Dendritic cell treated with granulocyte-macrophage colony-stimulating factor and Interleukin-4, amounts not matched to agents 40 ng/mL and 50 ng/mL, for 4 days (primary cell): ENCODE measurements at regions not wholly inside any gene's neighbourhood (a gene's known extent, or its start where the extent isn't known, plus 50 kb on each side); places are given as distances from the start of the nearest gene placed in this dataset.

Experiments
- H3K27ac Mint-ChIP-seq: one replicate; pipeline ENCODE4 v1.8.0; 2022; ENCODE audit warnings: mild to moderate bottlenecking, mixed read lengths
- H3K27me3 Mint-ChIP-seq: one replicate; pipeline ENCODE4 v1.8.0; 2022; ENCODE audit warnings: mild to moderate bottlenecking, mixed read lengths
- H3K36me3 Mint-ChIP-seq: one replicate; pipeline ENCODE4 v1.8.0; 2022; ENCODE audit warnings: low read depth, mixed read lengths
- H3K4me1 Mint-ChIP-seq: one replicate; pipeline ENCODE4 v1.8.0; 2022; ENCODE audit warnings: low read depth, mixed read lengths
- H3K4me3 Mint-ChIP-seq: one replicate; pipeline ENCODE4 v1.8.0; 2022; ENCODE audit warnings: mild to moderate bottlenecking, moderate library complexity, mixed read lengths
- H3K9me3 Mint-ChIP-seq: one replicate; pipeline ENCODE4 v1.8.0; 2022; ENCODE audit warnings: mixed read lengths
- intact Hi-C: fragments of 100-400 bp; cut with micrococcal nuclease; formaldehyde crosslinking; loops from one replicate; pipeline ENCODE4 v1.15.0; 2022

DNA sequence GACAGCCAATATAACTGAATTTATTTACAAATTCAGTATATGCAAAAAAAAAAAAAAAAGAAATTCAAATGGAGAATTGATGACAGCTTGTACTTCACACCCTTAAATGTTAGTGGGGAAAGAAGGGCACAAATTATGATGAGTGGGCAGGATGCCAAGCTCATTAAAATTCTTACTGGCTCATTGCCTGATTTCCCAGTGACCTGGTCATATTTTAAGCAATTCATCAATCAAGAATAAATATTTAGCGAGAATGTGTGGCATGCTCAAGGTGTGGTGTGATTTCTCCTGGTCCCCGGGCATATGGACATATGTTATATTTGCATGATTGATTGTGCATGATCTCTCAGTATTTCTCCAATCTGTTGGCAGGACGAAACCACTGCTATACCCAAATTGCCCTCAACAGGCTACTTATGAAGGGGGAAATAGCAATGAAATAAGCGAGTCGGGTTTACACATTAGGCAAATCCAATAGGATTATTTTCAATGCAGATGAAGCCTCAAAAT lies 883.0 kb downstream of the LRRTM4 start:
- Mint-ChIP-seq H3K27ac (no peak overlapping the region), H3K4me1 (no peaks in the 10 kb centered on the region), H3K27me3 (no peaks in the 10 kb centered on the region), H3K36me3 (no peaks in the 10 kb centered on the region), H3K9me3 (peaks cover 2% of the 10 kb centered on the region), H3K4me3 (no peak overlapping the region)
- intact Hi-C loops, result no loop called here

- Mint-ChIP-seq H3K4me3 (no peak overlapping the region), H3K27me3 (no peaks in the 10 kb centered on the region), H3K9me3 (no peaks in the 10 kb centered on the region), H3K4me1 (no peaks in the 10 kb centered on the region), H3K36me3 (no peaks in the 10 kb centered on the region), H3K27ac (no peak overlapping the region)
- intact Hi-C loops, result no loop called here
Measured at GRCh38 chr2:76633276-76633921, 888.8 kb downstream of the LRRTM4 start.

- no peaks in the 10 kb centered on the region for H3K36me3 Mint-ChIP-seq
- H3K27ac Mint-ChIP-seq, result no peak overlapping the region
- H3K9me3 Mint-ChIP-seq, result no peaks in the 10 kb centered on the region
- H3K27me3 Mint-ChIP-seq, result no peaks in the 10 kb centered on the region
- no peaks in the 10 kb centered on the region for H3K4me1 Mint-ChIP-seq
- no peak overlapping the region for H3K4me3 Mint-ChIP-seq
- intact Hi-C loops, result no loop called here
Measured at GRCh38 chr2:76625101-76625500, 897.1 kb downstream of the LRRTM4 start.

DNA sequence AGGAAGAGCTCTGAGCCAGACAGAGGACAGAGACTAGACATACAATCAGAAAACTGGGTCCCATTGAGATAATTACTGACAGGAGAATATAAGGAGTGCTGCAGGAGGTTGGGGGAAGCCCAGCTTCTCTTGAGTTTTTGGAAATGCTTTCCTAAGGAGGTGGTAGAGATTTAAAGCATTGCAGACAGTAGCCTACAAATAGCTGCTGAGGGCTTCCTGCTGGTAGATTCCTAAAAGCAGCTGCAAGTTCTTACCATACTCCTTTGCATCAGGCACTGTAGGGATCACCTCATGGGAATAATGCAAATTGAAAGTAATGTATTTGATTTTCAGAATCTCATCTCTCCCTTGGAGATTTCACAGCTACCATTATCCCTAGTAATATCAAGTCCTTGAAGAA lies 902.6 kb upstream of the GCFC2 start:
- Mint-ChIP-seq H3K36me3 (no peaks in the 10 kb centered on the region), H3K27ac (no peak overlapping the region), H3K4me3 (no peak overlapping the region), H3K27me3 (no peaks in the 10 kb centered on the region), H3K4me1 (no peaks in the 10 kb centered on the region), H3K9me3 (no peaks in the 10 kb centered on the region)
- intact Hi-C loops, result no loop called here

GRCh38 chr2:76612764-76613163 lies 902.0 kb upstream of the GCFC2 start:
- H3K36me3 Mint-ChIP-seq, result no peaks in the 10 kb centered on the region
- H3K9me3 Mint-ChIP-seq, result no peaks in the 10 kb centered on the region
- H3K4me3 Mint-ChIP-seq, result no peak overlapping the region
- intact Hi-C loops, result no loop called here
- H3K4me1 Mint-ChIP-seq, result no peaks in the 10 kb centered on the region
- H3K27ac Mint-ChIP-seq, result no peak overlapping the region
- H3K27me3 Mint-ChIP-seq, result no peaks in the 10 kb centered on the region

- intact Hi-C loops, result no loop called here
- no peaks in the 10 kb centered on the region for H3K4me1 Mint-ChIP-seq
- no peaks in the 10 kb centered on the region for H3K36me3 Mint-ChIP-seq
- H3K9me3 Mint-ChIP-seq, result no peaks in the 10 kb centered on the region
- H3K4me3 Mint-ChIP-seq, result no peak overlapping the region
- H3K27me3 Mint-ChIP-seq, result no peaks in the 10 kb centered on the region
- no peak overlapping the region for H3K27ac Mint-ChIP-seq
Measured at GRCh38 chr2:76610451-76610850, 899.7 kb upstream of the GCFC2 start.

- H3K9me3 Mint-ChIP-seq, result no peaks in the 10 kb centered on the region
- H3K27ac Mint-ChIP-seq, result no peak overlapping the region
- no peaks in the 10 kb centered on the region for H3K36me3 Mint-ChIP-seq
- no peaks in the 10 kb centered on the region for H3K4me1 Mint-ChIP-seq
- intact Hi-C loops, result loop anchor here (10.0 kb wide), 1 partner anchor 405 kb away; no protein-coding TSS in a partner anchor
- no peak overlapping the region for H3K4me3 Mint-ChIP-seq
- H3K27me3 Mint-ChIP-seq, result no peaks in the 10 kb centered on the region
Measured at GRCh38 chr2:76599732-76600368, 889.1 kb upstream of the GCFC2 start.

GRCh38 chr2:76584474-76584873 lies 873.8 kb upstream of the GCFC2 start:
- Mint-ChIP-seq H3K36me3 (no peaks in the 10 kb centered on the region), H3K9me3 (no peaks in the 10 kb centered on the region), H3K27me3 (no peaks in the 10 kb centered on the region), H3K4me1 (no peaks in the 10 kb centered on the region), H3K27ac (no peak overlapping the region), H3K4me3 (no peak overlapping the region)
- intact Hi-C loops, result no loop called here

- no peak overlapping the region for H3K4me3 Mint-ChIP-seq
- H3K36me3 Mint-ChIP-seq, result no peaks in the 10 kb centered on the region
- no peaks in the 10 kb centered on the region for H3K27me3 Mint-ChIP-seq
- H3K4me1 Mint-ChIP-seq, result no peaks in the 10 kb centered on the region
- H3K27ac Mint-ChIP-seq, result no peak overlapping the region
- intact Hi-C loops, result no loop called here
- H3K9me3 Mint-ChIP-seq, result no peaks in the 10 kb centered on the region
Measured at GRCh38 chr2:76579911-76580310, 869.2 kb upstream of the GCFC2 start.

DNA sequence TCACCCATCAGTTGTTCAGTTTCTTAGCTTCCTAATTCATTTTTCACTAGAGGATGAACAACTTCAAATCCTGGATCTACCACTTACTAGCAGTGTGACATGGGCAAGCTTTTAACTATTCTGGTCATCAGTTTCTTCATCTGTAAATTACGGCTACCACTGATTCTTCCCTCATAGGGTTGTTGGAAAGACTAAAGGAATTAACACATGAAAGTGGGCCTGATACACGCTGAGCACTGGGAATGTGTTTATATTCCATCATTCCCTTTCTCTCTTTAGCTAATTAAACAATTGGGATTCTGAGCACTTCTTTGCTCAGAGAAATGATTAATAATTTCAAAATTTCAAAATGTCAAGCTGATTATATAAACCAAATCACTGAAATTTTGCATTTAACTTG lies 862.3 kb upstream of the GCFC2 start:
- H3K4me1 Mint-ChIP-seq, result no peaks in the 10 kb centered on the region
- no peaks in the 10 kb centered on the region for H3K9me3 Mint-ChIP-seq

GRCh38 chr2:76569819-76570218 lies 859.1 kb upstream of the GCFC2 start:
- Mint-ChIP-seq H3K27me3 (no peaks in the 10 kb centered on the region), H3K9me3 (no peaks in the 10 kb centered on the region), H3K36me3 (no peaks in the 10 kb centered on the region), H3K27ac (no peak overlapping the region), H3K4me1 (no peaks in the 10 kb centered on the region), H3K4me3 (no peak overlapping the region)
- intact Hi-C loops, result no loop called here

More for the DNA sequence above, 862.3 kb upstream of the GCFC2 start:
- Mint-ChIP-seq H3K4me3 (no peak overlapping the region), H3K36me3 (no peaks in the 10 kb centered on the region), H3K27ac (no peak overlapping the region), H3K27me3 (no peaks in the 10 kb centered on the region)
- intact Hi-C loops, result no loop called here

GRCh38 chr2:76567478-76567877 lies 856.8 kb upstream of the GCFC2 start:
- Mint-ChIP-seq H3K4me3 (no peak overlapping the region), H3K36me3 (no peaks in the 10 kb centered on the region), H3K27ac (no peak overlapping the region), H3K9me3 (no peaks in the 10 kb centered on the region), H3K4me1 (no peaks in the 10 kb centered on the region), H3K27me3 (no peaks in the 10 kb centered on the region)
- intact Hi-C loops, result no loop called here

DNA sequence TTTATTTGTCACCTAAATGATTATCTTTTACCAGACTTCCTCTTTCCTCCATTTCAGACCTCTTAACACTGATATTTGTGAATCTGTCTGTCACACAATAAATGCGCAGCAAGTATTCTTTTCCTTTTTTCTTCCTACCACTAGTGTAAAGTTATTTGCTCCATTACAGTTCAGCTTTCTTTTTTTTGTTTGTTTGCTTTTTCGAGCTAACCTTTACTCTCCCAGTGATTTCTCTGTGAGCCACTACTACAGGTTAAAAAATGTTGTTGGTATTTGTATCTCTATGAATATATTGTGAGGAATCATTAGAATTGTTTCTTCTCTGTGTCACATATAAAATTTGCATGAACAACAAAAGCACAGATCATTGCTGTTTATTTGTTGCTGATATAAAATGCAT lies 854.0 kb upstream of the GCFC2 start:
- H3K27me3 Mint-ChIP-seq, result no peaks in the 10 kb centered on the region
- no peak overlapping the region for H3K27ac Mint-ChIP-seq
- no peak overlapping the region for H3K4me3 Mint-ChIP-seq
- intact Hi-C loops, result no loop called here
- no peaks in the 10 kb centered on the region for H3K36me3 Mint-ChIP-seq
- no peaks in the 10 kb centered on the region for H3K9me3 Mint-ChIP-seq
- no peaks in the 10 kb centered on the region for H3K4me1 Mint-ChIP-seq

- H3K4me1 Mint-ChIP-seq, result no peaks in the 10 kb centered on the region
- H3K4me3 Mint-ChIP-seq, result no peak overlapping the region
- H3K9me3 Mint-ChIP-seq, result no peaks in the 10 kb centered on the region
- H3K27ac Mint-ChIP-seq, result no peak overlapping the region
- H3K36me3 Mint-ChIP-seq, result no peaks in the 10 kb centered on the region
- no peaks in the 10 kb centered on the region for H3K27me3 Mint-ChIP-seq
- intact Hi-C loops, result no loop called here
Measured at GRCh38 chr2:76563730-76564129, 853.0 kb upstream of the GCFC2 start.

DNA sequence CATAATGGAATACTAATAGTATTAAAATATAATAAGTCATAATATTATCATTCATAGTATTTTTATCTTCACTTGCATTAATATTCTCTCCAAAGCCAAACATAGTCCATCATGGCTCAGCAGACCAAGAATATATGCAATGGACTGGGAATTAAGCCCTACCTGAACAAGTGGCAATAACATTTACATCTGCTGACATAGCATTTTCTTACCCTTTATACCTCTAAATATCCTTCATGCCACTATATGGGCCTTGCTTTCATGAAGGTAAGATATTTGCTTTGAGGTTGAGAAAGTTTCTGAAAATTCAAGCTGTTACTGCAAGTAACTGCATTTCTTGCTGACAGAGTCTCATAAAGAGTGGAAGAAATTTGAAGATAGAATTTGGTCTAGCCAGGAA lies 847.4 kb upstream of the GCFC2 start:
- Mint-ChIP-seq H3K4me1 (no peaks in the 10 kb centered on the region), H3K4me3 (no peak overlapping the region), H3K9me3 (no peaks in the 10 kb centered on the region), H3K27me3 (no peaks in the 10 kb centered on the region), H3K27ac (no peak overlapping the region), H3K36me3 (no peaks in the 10 kb centered on the region)
- intact Hi-C loops, result no loop called here
